GM18907 (cell line): ENCODE measurements at regions not wholly inside any gene's neighbourhood (a gene's known extent, or its start where the extent isn't known, plus 50 kb on each side); places are given as distances from the start of the nearest gene placed in this dataset.
"Not testable (repeated sequence)": the region's sequence is repeated elsewhere in the genome, so short reads cannot be mapped to it uniquely, and the experiment has no call there.

ENCODE experiments used
- ATAC-seq: cut with Tn5 transposase; IDR thresholded peaks from one replicate; pipeline ENCODE4 v1.9.1; 2021; ENCODE audit warnings: mild to moderate bottlenecking, moderate library complexity; ENCODE audit not compliant: unreplicated experiment

GRCh38 chr6:179340-179950 lies 112.8 kb upstream of the DUSP22 start:
- no peak for ATAC-seq

GRCh38 chr6:180091-180694 lies 112.1 kb upstream of the DUSP22 start:
- not testable (repeated sequence) for ATAC-seq

GRCh38 chr6:181049-181654 lies 111.1 kb upstream of the DUSP22 start:
- peak; percentile 58 for ATAC-seq

- ATAC-seq = no peak
Observed at GRCh38 chr6:183668-184067, 108.6 kb upstream of the DUSP22 start.

GRCh38 chr6:184161-184700 lies 108.1 kb upstream of the DUSP22 start:
- ATAC-seq = no peak

GRCh38 chr6:186340-186965 lies 105.8 kb upstream of the DUSP22 start:
- no peak for ATAC-seq

GRCh38 chr6:187210-187861 lies 105.0 kb upstream of the DUSP22 start:
- ATAC-seq = no peak

GRCh38 chr6:188821-189655 lies 103.2 kb upstream of the DUSP22 start:
- ATAC-seq = peak; percentile 72

- peak; percentile 8 for ATAC-seq
Observed at GRCh38 chr6:189676-190075, 102.6 kb upstream of the DUSP22 start.

GRCh38 chr6:190596-191395 lies 101.5 kb upstream of the DUSP22 start:
- no peak for ATAC-seq

GRCh38 chr6:191487-192312 lies 100.6 kb upstream of the DUSP22 start:
- ATAC-seq = no peak

GRCh38 chr6:192313-192664 lies 100.0 kb upstream of the DUSP22 start:
- no peak for ATAC-seq

GRCh38 chr6:193180-193579 lies 99.1 kb upstream of the DUSP22 start:
- no peak for ATAC-seq

GRCh38 chr6:193773-194310 lies 98.4 kb upstream of the DUSP22 start:
- peak; percentile 34 for ATAC-seq

GRCh38 chr6:195861-196360 lies 96.4 kb upstream of the DUSP22 start:
- ATAC-seq = no peak

GRCh38 chr6:196543-196942 lies 95.7 kb upstream of the DUSP22 start:
- ATAC-seq = no peak

GRCh38 chr6:203661-204060 lies 88.6 kb upstream of the DUSP22 start:
- no peak for ATAC-seq

GRCh38 chr6:206264-206663 lies 86.0 kb upstream of the DUSP22 start:
- ATAC-seq = no peak
